ENCODE measurements at regions not wholly inside any gene's neighbourhood (a gene's known extent, or its start where the extent isn't known, plus 50 kb on each side); places are given as distances from the start of the nearest gene placed in this dataset.

GRCh38 chr6:150651808-150652470 is 52.3 kb downstream of the PLEKHG1 start:
- Mint-ChIP-seq H3K36me3 (ENCODE audit: low read depth) (peaks cover 3% of the 10 kb centered on the region), H3K4me3 (no peak overlapping the region), H3K27me3 (ENCODE audit: low read depth) (no peaks in the 10 kb centered on the region), H3K27ac (ENCODE audit: unreplicated experiment) (no peak overlapping the region), H3K9me3 (no peaks in the 10 kb centered on the region), H3K4me1 (peaks cover 5% of the 10 kb centered on the region)
- no peak for DNase-seq (ENCODE audit: low read depth, low spot score)
- TF ChIP-seq CTCF (conservative IDR thresholded peaks at IDR 0.05) = no peak

DNA sequence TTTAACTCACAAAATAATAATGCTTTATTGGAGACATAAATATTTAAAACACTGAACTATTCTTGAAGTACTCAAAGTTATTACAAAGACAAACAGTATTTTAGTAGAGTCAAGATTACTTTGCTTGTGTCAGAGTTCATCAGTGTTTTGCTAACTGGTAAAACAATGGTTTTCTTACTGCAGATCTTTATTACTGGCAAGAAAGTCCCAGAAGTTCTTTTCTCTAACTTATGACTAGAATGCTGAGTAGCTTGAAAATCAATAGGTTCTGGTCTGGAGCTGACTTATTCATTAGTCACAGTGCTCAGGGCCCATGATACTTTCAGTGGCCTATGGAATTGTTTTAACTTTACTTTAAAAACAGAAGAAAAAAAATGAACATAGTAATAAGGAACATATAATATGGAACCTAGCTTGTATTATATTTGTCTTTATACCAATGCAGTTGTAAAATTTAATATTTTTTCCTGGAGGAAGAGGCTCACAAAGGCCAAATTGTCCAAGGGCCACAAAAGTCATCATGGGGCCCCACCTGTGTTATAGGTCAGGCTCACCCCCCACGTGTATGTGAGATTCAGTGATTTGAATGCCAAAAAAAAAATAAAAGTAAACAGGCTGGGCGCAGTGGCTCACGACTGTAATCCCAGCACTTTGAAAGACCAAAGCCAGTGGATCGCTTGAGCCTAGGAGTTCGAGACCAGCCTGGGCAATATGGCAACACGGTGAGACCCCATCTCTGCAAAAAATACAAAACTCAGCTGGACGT is 53.3 kb downstream of the PLEKHG1 start:
- no peak for DNase-seq (ENCODE audit: low read depth, low spot score)
- H3K9me3 Mint-ChIP-seq = no peaks in the 10 kb centered on the region
- H3K27me3 Mint-ChIP-seq (ENCODE audit: low read depth) = no peaks in the 10 kb centered on the region
- H3K27ac Mint-ChIP-seq (ENCODE audit: unreplicated experiment) = no peak overlapping the region
- peaks cover 3% of the 10 kb centered on the region for H3K36me3 Mint-ChIP-seq (ENCODE audit: low read depth)
- TF ChIP-seq CTCF (conservative IDR thresholded peaks at IDR 0.05) = no peak
- peaks cover 5% of the 10 kb centered on the region for H3K4me1 Mint-ChIP-seq
- no peak overlapping the region for H3K4me3 Mint-ChIP-seq

GRCh38 chr6:150654608-150655007 is 54.9 kb downstream of the PLEKHG1 start:
- H3K36me3 Mint-ChIP-seq (ENCODE audit: low read depth) = peaks cover 3% of the 10 kb centered on the region
- H3K4me1 Mint-ChIP-seq = peaks cover 5% of the 10 kb centered on the region
- no peak overlapping the region for H3K4me3 Mint-ChIP-seq
- no peak for TF ChIP-seq CTCF (conservative IDR thresholded peaks at IDR 0.05)
- no peak overlapping the region for H3K27ac Mint-ChIP-seq (ENCODE audit: unreplicated experiment)
- H3K27me3 Mint-ChIP-seq (ENCODE audit: low read depth) = no peaks in the 10 kb centered on the region
- no peaks in the 10 kb centered on the region for H3K9me3 Mint-ChIP-seq
- DNase-seq (ENCODE audit: low read depth, low spot score) = no peak

DNA sequence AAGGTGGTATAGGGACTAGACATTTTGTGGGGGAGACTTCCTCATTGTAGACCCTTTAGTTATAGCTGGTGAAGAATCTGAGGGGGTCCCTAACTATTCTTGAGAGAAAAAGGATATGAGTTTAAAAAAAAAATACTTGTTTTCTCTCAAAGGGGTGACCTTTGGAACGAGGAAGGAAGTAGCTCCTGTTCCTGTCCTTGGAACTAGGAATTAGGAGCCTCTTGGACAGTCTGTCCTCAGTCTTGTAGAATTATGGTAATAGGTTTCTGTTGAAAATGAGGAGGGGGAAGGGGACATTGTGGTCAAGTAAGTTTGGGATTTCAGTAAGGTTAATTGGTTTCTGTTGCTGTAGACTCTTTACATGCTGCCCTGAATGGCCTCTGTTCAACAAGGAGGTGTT is 56.5 kb downstream of the PLEKHG1 start:
- no peak for DNase-seq (ENCODE audit: low read depth, low spot score)
- H3K4me3 Mint-ChIP-seq = no peak overlapping the region
- TF ChIP-seq CTCF (conservative IDR thresholded peaks at IDR 0.05) = no peak
- H3K4me1 Mint-ChIP-seq = peaks cover 5% of the 10 kb centered on the region
- H3K36me3 Mint-ChIP-seq (ENCODE audit: low read depth) = peaks cover 3% of the 10 kb centered on the region
- H3K9me3 Mint-ChIP-seq = no peaks in the 10 kb centered on the region
- no peaks in the 10 kb centered on the region for H3K27me3 Mint-ChIP-seq (ENCODE audit: low read depth)
- H3K27ac Mint-ChIP-seq (ENCODE audit: unreplicated experiment) = no peak overlapping the region

GRCh38 chr6:150658421-150658820 is 58.7 kb downstream of the PLEKHG1 start:
- Mint-ChIP-seq H3K27ac (ENCODE audit: unreplicated experiment) (no peak overlapping the region), H3K4me3 (no peak overlapping the region), H3K4me1 (peaks cover 5% of the 10 kb centered on the region), H3K36me3 (ENCODE audit: low read depth) (peaks cover 5% of the 10 kb centered on the region), H3K9me3 (no peaks in the 10 kb centered on the region), H3K27me3 (ENCODE audit: low read depth) (no peaks in the 10 kb centered on the region)
- DNase-seq (ENCODE audit: low read depth, low spot score) = no peak
- no peak for TF ChIP-seq CTCF (conservative IDR thresholded peaks at IDR 0.05)

Data from neural crest cell (in vitro differentiated cells).